ENCODE measurements at regions not wholly inside any gene's neighbourhood (a gene's known extent, or its start where the extent isn't known, plus 50 kb on each side); places are given as distances from the start of the nearest gene placed in this dataset.

DNA sequence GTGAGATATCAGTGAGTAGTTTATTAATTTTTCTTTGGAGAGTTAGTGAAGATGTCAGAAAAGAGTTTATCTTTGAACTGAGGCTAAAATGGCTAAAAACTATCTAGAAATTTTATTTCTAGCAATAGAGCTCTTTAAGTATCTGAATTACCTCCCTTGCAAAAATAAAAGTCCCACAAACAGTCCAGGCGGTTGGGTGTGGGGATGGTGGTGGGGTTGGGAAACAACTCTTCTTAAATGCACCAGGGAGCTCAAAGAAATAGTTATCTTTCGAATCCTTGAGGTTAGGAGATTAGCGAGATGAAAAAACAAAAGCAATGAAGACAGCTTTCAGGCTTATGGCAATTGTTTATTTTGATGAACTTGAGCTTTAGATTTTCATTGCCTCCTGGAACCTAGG, 1299.1 kb upstream of the ADGRB3 start:
- 8% methylated on average over 3 of the region's 3 CpGs for WGBS (ENCODE audit: missing lambda C conversion rate)
- TF ChIP-seq, protein P1, sequence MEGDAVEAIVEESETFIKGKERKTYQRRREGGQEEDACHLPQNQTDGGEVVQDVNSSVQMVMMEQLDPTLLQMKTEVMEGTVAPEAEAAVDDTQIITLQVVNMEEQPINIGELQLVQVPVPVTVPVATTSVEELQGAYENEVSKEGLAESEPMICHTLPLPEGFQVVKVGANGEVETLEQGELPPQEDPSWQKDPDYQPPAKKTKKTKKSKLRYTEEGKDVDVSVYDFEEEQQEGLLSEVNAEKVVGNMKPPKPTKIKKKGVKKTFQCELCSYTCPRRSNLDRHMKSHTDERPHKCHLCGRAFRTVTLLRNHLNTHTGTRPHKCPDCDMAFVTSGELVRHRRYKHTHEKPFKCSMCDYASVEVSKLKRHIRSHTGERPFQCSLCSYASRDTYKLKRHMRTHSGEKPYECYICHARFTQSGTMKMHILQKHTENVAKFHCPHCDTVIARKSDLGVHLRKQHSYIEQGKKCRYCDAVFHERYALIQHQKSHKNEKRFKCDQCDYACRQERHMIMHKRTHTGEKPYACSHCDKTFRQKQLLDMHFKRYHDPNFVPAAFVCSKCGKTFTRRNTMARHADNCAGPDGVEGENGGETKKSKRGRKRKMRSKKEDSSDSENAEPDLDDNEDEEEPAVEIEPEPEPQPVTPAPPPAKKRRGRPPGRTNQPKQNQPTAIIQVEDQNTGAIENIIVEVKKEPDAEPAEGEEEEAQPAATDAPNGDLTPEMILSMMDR (IDR thresholded peaks at IDR 0.05): no peak
- TF ChIP-seq FOSL2 (IDR thresholded peaks at IDR 0.05) (no peak), FOSL2 (CRISPR knock-in tag; IDR thresholded peaks at IDR 0.05) (no peak), CBX2 (IDR thresholded peaks at IDR 0.05; ENCODE audit: borderline replicate concordance, low read depth) (no peak), POLR2A (IDR thresholded peaks at IDR 0.05; ENCODE audit: low read length) (no peak), NFE2L2 (conservative IDR thresholded peaks at IDR 0.05; ENCODE audit: low read length) (no peak), CBX8 (IDR thresholded peaks at IDR 0.05) (no peak)
- TF ChIP-seq, protein P2, sequence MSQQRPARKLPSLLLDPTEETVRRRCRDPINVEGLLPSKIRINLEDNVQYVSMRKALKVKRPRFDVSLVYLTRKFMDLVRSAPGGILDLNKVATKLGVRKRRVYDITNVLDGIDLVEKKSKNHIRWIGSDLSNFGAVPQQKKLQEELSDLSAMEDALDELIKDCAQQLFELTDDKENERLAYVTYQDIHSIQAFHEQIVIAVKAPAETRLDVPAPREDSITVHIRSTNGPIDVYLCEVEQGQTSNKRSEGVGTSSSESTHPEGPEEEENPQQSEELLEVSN (IDR thresholded peaks at IDR 0.05; ENCODE audit: borderline replicate concordance, low read depth): no peak
- FAIRE-seq (no peak), DNase-seq (ENCODE audit: low read depth in 1 of 2, low spot score in 1 of 2) (no peak), ATAC-seq (no peak)
- no peaks in the 10 kb centered on the region for H3K4me1 ChIP-seq
- H3K27ac ChIP-seq: no peak overlapping the region
- H3K9me3 ChIP-seq: no peaks in the 10 kb centered on the region
- no peak overlapping the region for H3K4me3 ChIP-seq
- H3K4me2 ChIP-seq: no peak overlapping the region
- CTCF ChIA-PET: interaction anchor here (0.6 kb wide), 1 partner anchor 1055 kb away, joined by 3 read pairs; no protein-coding TSS in a partner anchor
- POLR2A ChIA-PET: no interaction called here

DNA sequence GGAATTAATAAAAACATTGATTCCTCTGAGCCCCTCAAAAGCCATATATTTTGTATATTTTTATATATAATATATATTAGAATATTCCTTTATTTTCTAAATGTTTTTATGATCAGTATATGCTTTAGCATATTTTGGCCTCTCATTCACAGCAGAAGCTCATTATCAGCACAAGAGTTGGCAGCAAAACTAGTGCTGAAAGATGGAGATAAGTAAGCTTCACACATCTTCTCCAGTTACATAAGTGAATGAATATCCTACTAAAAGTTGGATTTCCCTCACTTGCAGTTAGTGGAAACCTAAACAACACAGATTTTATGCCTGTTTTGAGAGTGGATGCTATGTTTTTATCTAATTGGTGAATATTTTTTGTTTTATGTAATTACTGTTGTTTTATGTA, 1303.8 kb upstream of the ADGRB3 start:
- ATAC-seq (no peak), DNase-seq (ENCODE audit: low read depth in 1 of 2, low spot score in 1 of 2) (no peak), FAIRE-seq (no peak)
- CTCF ChIA-PET: no interaction called here
- Histone ChIP-seq H3K4me3 (no peak overlapping the region), H3K4me2 (no peak overlapping the region), H3K27ac (no peak overlapping the region), H3K4me1 (no peaks in the 10 kb centered on the region), H3K9me3 (no peaks in the 10 kb centered on the region)
- TF ChIP-seq, protein P3, sequence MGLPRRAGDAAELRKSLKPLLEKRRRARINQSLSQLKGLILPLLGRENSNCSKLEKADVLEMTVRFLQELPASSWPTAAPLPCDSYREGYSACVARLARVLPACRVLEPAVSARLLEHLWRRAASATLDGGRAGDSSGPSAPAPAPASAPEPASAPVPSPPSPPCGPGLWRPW (IDR thresholded peaks at IDR 0.05): no peak
- TF ChIP-seq, protein P4, sequence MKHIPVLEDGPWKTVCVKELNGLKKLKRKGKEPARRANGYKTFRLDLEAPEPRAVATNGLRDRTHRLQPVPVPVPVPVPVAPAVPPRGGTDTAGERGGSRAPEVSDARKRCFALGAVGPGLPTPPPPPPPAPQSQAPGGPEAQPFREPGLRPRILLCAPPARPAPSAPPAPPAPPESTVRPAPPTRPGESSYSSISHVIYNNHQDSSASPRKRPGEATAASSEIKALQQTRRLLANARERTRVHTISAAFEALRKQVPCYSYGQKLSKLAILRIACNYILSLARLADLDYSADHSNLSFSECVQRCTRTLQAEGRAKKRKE (CRISPR knock-in tag; IDR thresholded peaks at IDR 0.05; ENCODE audit: low read depth): no peak
- TF ChIP-seq, protein P5, sequence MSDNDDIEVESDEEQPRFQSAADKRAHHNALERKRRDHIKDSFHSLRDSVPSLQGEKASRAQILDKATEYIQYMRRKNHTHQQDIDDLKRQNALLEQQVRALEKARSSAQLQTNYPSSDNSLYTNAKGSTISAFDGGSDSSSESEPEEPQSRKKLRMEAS (IDR thresholded peaks at IDR 0.05): no peak
- TF ChIP-seq, protein P6, sequence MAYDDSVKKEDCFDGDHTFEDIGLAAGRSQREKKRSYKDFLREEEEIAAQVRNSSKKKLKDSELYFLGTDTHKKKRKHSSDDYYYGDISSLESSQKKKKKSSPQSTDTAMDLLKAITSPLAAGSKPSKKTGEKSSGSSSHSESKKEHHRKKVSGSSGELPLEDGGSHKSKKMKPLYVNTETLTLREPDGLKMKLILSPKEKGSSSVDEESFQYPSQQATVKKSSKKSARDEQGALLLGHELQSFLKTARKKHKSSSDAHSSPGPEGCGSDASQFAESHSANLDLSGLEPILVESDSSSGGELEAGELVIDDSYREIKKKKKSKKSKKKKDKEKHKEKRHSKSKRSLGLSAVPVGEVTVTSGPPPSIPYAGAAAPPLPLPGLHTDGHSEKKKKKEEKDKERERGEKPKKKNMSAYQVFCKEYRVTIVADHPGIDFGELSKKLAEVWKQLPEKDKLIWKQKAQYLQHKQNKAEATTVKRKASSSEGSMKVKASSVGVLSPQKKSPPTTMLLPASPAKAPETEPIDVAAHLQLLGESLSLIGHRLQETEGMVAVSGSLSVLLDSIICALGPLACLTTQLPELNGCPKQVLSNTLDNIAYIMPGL (CRISPR knock-in tag; IDR thresholded peaks at IDR 0.05; ENCODE audit: borderline replicate concordance): no peak
- TF ChIP-seq KDM1A (IDR thresholded peaks at IDR 0.05; ENCODE audit: low read depth) (no peak), NPAS2 (CRISPR knock-in tag; IDR thresholded peaks at IDR 0.05; ENCODE audit: borderline replicate concordance) (no peak), ZC3H11A (IDR thresholded peaks at IDR 0.05) (no peak), CHD2 (IDR thresholded peaks at IDR 0.05; ENCODE audit: low read length, partially characterized antibody) (no peak), MAZ (IDR thresholded peaks at IDR 0.05; ENCODE audit: borderline replicate concordance, low read depth, low read length) (no peak), RARB (CRISPR knock-in tag; IDR thresholded peaks at IDR 0.05) (no peak), HOXB13 (CRISPR knock-in tag; IDR thresholded peaks at IDR 0.05; ENCODE audit: low read depth) (no peak), RCOR1 (IDR thresholded peaks at IDR 0.05; ENCODE audit: low read depth, low read length) (no peak), MAFK (IDR thresholded peaks at IDR 0.05; ENCODE audit: partially characterized antibody) (no peak), EP300 (IDR thresholded peaks at IDR 0.05) (no peak), BHLHE40 (IDR thresholded peaks at IDR 0.05; ENCODE audit: low read depth, low read length) (no peak), POLR2A (IDR thresholded peaks at IDR 0.05; ENCODE audit: low read length) (no peak)
- TF ChIP-seq, protein P7, sequence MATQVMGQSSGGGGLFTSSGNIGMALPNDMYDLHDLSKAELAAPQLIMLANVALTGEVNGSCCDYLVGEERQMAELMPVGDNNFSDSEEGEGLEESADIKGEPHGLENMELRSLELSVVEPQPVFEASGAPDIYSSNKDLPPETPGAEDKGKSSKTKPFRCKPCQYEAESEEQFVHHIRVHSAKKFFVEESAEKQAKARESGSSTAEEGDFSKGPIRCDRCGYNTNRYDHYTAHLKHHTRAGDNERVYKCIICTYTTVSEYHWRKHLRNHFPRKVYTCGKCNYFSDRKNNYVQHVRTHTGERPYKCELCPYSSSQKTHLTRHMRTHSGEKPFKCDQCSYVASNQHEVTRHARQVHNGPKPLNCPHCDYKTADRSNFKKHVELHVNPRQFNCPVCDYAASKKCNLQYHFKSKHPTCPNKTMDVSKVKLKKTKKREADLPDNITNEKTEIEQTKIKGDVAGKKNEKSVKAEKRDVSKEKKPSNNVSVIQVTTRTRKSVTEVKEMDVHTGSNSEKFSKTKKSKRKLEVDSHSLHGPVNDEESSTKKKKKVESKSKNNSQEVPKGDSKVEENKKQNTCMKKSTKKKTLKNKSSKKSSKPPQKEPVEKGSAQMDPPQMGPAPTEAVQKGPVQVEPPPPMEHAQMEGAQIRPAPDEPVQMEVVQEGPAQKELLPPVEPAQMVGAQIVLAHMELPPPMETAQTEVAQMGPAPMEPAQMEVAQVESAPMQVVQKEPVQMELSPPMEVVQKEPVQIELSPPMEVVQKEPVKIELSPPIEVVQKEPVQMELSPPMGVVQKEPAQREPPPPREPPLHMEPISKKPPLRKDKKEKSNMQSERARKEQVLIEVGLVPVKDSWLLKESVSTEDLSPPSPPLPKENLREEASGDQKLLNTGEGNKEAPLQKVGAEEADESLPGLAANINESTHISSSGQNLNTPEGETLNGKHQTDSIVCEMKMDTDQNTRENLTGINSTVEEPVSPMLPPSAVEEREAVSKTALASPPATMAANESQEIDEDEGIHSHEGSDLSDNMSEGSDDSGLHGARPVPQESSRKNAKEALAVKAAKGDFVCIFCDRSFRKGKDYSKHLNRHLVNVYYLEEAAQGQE (IDR thresholded peaks at IDR 0.05): no peak
- TF ChIP-seq, protein P2 (IDR thresholded peaks at IDR 0.05; ENCODE audit: borderline replicate concordance, low read depth): no peak
- TF ChIP-seq, protein P8, sequence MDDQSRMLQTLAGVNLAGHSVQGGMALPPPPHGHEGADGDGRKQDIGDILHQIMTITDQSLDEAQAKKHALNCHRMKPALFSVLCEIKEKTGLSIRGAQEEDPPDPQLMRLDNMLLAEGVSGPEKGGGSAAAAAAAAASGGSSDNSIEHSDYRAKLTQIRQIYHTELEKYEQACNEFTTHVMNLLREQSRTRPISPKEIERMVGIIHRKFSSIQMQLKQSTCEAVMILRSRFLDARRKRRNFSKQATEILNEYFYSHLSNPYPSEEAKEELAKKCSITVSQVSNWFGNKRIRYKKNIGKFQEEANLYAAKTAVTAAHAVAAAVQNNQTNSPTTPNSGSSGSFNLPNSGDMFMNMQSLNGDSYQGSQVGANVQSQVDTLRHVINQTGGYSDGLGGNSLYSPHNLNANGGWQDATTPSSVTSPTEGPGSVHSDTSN (IDR thresholded peaks at IDR 0.05): no peak
- POLR2A ChIA-PET: no interaction called here

Measured in A549 (cell line).